ENCODE measurements at regions not wholly inside any gene's neighbourhood (a gene's known extent, or its start where the extent isn't known, plus 50 kb on each side); places are given as distances from the start of the nearest gene placed in this dataset.
"Not testable (repeated sequence)": the region's sequence is repeated elsewhere in the genome, so short reads cannot be mapped to it uniquely, and the experiment has no call there.

DNA sequence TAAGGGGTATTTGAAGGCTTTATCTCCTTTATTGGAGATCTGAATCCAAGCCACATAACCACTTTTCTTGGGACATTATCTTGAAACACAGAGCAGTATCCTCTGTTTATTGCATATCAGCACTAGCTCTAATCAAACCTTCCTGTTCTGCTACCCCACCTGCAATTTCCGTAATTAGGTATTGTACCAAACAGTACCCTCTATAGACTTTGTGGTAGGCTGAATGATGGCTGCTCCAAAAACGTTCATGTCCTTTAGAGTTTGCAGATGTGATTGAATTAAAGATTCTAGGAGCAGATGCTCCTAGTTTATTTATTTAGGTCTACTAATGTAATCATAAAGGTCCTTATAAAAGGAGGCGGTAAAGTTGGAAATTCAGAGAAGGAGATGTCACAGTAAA, 573.0 kb upstream of the ATXN7L3B start:
- DNase-seq (ENCODE audit: low spot score), result no peak

DNA sequence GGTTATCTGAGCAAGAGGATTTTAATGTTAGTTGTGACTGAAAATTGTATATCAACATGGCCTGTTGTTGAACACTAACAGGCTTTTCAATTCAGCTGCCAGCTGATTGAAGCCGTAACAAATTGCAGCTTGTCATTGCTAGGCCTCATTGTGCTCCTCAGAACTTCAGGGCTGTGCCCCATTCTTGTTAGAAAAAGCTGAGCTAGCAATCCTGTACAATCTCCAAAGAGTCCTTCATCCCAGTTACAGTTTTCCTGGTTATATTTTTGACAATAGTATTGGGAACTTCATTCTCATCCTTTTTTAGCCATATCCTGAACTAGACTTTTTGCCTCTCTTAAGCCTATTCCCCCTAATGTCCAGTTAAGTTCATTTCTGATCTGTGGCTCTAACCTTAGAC, 564.1 kb upstream of the ATXN7L3B start:
- no peak for DNase-seq (ENCODE audit: low spot score)

GRCh38 chr12:73984552-73984951, 553.1 kb upstream of the ATXN7L3B start:
- no peak for DNase-seq (ENCODE audit: low spot score)

- no peak for DNase-seq (ENCODE audit: low spot score)
These were observed 546.5 kb upstream of the ATXN7L3B start for GRCh38 chr12:73991138-73991537.

- DNase-seq (ENCODE audit: low spot score), result no peak
These were observed 538.7 kb upstream of the ATXN7L3B start for GRCh38 chr12:73998894-73999293.

DNA sequence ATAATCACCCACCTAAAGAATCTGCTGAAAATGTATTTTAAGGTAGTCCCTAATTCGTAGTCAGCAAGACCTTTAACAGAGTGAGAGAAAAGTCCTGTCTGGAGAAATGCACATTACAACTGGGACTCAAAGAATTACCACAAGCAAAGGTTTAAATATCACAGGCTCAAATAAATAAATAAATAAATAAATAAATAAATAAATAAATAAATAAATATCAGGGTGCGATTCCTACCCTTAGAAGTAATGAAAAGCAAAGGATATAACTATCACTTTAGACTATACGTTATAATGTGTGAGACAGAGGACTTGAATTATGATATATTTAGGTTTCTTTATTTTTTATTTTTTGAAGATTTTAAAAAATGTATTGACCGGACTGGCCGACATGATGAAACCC, 522.5 kb upstream of the ATXN7L3B start:
- no peak for DNase-seq (ENCODE audit: low spot score)

DNA sequence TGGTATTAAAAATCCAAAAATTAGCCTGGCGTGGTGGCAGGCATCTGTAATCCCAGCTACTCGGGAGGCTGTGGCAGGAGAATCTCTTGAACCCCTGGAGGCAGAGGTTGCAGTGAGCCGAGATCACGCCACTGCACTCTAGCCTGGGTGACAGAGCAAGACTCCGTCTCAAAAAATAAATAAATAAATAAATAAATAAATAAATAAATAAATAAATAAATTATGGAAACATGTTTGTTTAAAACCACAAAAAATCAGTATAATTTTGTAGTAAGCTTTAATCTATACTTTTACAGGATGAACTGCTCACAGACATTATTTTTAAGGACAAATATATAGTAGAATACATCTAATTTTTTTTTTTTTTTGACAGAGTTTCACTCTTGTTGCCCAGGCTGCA, 521.3 kb upstream of the ATXN7L3B start:
- DNase-seq (ENCODE audit: low spot score), result not testable (repeated sequence)

GRCh38 chr12:74018849-74019248, 518.8 kb upstream of the ATXN7L3B start:
- DNase-seq (ENCODE audit: low spot score), result no peak

DNA sequence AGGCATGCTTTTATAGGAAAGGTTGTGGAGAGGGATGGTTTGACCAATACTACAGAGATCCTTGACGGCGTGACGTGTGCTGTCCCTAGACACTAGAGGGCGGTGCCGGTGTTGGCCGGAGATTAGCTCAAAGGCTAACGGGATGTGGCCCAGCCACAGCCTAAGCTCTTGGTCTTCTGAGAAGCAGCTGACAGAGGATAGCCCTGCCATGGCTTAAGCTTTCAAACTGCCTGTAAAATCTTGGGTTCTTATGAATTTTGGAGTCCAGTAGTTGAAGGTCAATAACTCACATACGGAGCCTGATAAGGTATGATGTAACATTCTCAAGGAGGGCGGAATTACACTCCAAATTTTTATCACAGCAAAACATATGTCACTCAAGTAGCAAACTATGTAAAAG, 515.7 kb upstream of the ATXN7L3B start:
- peak; percentile 53 for DNase-seq (ENCODE audit: low spot score)

DNA sequence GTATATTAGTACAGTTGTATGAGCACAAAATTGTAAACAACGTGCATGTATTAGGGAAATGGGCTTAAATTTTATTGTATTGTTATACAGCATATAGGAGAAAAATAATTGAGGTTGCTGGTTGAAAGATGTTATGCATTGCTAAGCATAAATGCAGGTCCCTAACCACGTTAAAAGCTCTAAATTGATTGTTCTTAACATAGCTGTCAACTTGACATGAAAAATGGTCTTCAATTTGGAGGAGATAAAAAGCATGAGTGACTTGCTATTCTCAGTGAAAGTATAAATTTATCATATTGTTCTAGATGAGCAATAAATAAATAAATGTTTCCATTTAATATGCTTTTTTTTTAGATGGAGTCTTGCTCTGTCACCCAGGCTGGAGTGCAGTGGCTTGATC, 506.6 kb upstream of the ATXN7L3B start:
- DNase-seq (ENCODE audit: low spot score), result no peak

- DNase-seq (ENCODE audit: low spot score), result no peak
These were observed 504.1 kb upstream of the ATXN7L3B start for GRCh38 chr12:74033531-74033930.

- DNase-seq (ENCODE audit: low spot score), result not testable (repeated sequence)
These were observed 498.5 kb upstream of the ATXN7L3B start for GRCh38 chr12:74039138-74039537.

- no peak for DNase-seq (ENCODE audit: low spot score)
These were observed 494.3 kb upstream of the ATXN7L3B start for GRCh38 chr12:74043343-74043742.

DNA sequence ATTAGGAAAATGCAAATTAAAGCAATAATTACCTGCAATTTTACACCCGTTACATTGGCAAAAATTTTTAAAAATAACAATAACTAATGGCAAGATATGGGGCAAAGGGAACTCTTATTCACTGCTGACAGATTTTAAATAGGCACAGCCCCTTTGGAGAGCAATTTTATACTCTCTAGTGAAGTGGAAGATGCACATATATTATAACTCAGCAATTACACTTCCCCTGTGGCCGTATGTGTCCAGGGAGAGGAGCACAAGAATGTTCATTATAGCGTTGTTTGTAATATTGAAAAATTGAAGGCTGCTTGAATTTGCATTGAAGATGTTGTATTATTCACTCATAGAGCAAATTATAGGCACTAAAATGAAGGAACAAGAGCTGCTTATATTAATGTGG, 488.3 kb upstream of the ATXN7L3B start:
- DNase-seq (ENCODE audit: low spot score), result no peak

GRCh38 chr12:74051848-74052247, 485.8 kb upstream of the ATXN7L3B start:
- no peak for DNase-seq (ENCODE audit: low spot score)

- no peak for DNase-seq (ENCODE audit: low spot score)
These were observed 471.2 kb upstream of the ATXN7L3B start for GRCh38 chr12:74066476-74066875.

GRCh38 chr12:74071182-74071581, 466.5 kb upstream of the ATXN7L3B start:
- DNase-seq (ENCODE audit: low spot score), result no peak

GRCh38 chr12:74076918-74077317, 460.7 kb upstream of the ATXN7L3B start:
- DNase-seq (ENCODE audit: low spot score), result no peak

- no peak for DNase-seq (ENCODE audit: low spot score)
These were observed 432.2 kb upstream of the ATXN7L3B start for GRCh38 chr12:74105434-74105833.

DNA sequence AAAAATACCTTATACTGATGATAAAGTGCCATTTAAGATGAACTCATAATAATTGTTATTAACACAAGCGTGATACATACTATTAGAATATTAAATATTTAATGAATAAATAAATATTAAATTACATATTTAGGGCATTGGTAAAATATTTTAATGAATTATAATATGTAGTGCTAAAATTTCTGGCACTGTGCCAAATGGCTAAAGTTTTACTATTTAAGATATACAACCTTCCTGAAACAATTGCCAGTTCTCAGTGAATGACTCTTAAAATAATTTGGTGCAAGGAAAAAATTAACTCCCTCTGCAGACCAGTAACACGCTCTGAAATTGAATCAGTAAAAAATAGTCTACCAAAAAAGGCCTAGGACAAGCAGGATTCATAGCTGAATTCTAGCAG, 428.9 kb upstream of the ATXN7L3B start:
- DNase-seq (ENCODE audit: low spot score), result no peak

GRCh38 chr12:74111688-74112360, 425.8 kb upstream of the ATXN7L3B start:
- DNase-seq (ENCODE audit: low spot score), result peak; percentile 17

- no peak for DNase-seq (ENCODE audit: low spot score)
These were observed 417.7 kb upstream of the ATXN7L3B start for GRCh38 chr12:74119811-74120362.

- no peak for DNase-seq (ENCODE audit: low spot score)
These were observed 417.0 kb upstream of the ATXN7L3B start for GRCh38 chr12:74120644-74121043.

- DNase-seq (ENCODE audit: low spot score), result no peak
These were observed 407.9 kb upstream of the ATXN7L3B start for GRCh38 chr12:74129702-74130101.
